ENCODE measurements at regions not wholly inside any gene's neighbourhood (a gene's known extent, or its start where the extent isn't known, plus 50 kb on each side); places are given as distances from the start of the nearest gene placed in this dataset.

DNA sequence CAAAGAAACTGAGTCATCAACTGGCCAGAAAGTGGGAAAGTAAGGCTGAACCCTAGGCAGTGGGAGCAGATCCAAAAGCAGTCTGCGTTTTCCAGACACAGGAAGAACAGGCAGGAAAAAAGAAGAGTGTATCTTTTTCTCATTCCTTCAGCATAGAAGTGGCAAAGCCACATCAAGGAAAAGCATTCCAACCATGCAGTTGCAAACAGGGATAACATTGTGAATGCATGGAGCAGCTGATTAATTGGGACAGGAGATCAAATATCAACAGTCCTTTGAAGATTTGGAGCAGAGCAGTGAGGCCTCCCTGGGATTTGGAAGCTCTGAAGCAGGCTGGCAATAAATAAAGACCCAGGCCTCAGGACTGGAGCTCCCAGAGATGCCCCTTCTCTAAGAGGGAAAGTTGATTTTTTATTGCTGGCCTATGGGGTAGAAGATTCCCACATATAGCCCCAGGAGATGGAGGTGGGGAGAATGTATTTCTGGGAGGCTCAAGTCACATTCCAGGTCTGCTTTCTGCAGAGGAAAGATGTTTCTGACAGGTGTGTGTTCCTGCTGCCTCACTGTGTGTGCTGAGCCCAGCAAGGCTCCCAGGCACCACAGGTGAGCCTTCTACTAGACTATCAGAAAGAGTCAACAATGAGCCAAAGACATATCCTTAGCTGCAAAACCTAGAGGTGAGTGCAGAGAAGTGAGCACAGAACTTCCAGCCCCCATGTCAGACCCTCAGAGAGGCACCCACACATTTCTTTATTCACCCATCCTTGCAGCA is 222.5 kb downstream of the RAB28 start:
- no peak for DNase-seq (ENCODE audit: extremely low read depth, low read depth)
- no peak overlapping the region for H3K4me3 ChIP-seq (replicated peaks; ENCODE audit: low read depth, low read length)
- TF ChIP-seq CTCF (IDR thresholded peaks at IDR 0.05; ENCODE audit: low read depth, low read length, missing control alignments): no peak

DNA sequence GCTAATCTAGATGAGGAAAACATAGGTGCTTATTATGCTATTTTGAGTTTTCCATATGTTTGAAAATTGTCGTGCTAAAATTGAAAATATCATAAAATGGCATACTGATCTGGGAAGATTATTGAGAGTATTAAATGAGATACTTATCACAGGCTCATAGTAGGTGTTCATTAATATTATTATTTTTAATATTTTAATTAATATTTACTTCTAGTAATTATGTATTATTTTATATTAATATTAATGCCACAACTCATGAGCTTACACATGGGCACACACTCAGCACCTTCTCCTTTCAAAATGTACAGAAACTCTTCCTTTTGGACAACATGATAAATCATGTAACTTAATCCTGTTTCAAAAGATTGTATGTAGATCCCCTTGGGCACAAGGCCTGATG is 223.6 kb downstream of the RAB28 start:
- no peak overlapping the region for H3K4me3 ChIP-seq (replicated peaks; ENCODE audit: low read depth, low read length)
- DNase-seq (ENCODE audit: extremely low read depth, low read depth): no peak
- no peak for TF ChIP-seq CTCF (IDR thresholded peaks at IDR 0.05; ENCODE audit: low read depth, low read length, missing control alignments)

- TF ChIP-seq CTCF (IDR thresholded peaks at IDR 0.05; ENCODE audit: low read depth, low read length, missing control alignments): no peak
- no peak overlapping the region for H3K4me3 ChIP-seq (replicated peaks; ENCODE audit: low read depth, low read length)
- no peak for DNase-seq (ENCODE audit: extremely low read depth, low read depth)
Measured at GRCh38 chr4:13250263-13250662, 233.9 kb downstream of the RAB28 start.

- no peak for DNase-seq (ENCODE audit: extremely low read depth, low read depth)
- peak; percentile 48 for TF ChIP-seq CTCF (IDR thresholded peaks at IDR 0.05; ENCODE audit: low read depth, low read length, missing control alignments)
- H3K4me3 ChIP-seq (replicated peaks; ENCODE audit: low read depth, low read length): no peak overlapping the region
Measured at GRCh38 chr4:13248621-13249298, 235.4 kb downstream of the RAB28 start.

GRCh38 chr4:13246107-13246506 is 238.0 kb downstream of the RAB28 start:
- H3K4me3 ChIP-seq (replicated peaks; ENCODE audit: low read depth, low read length): no peak overlapping the region
- TF ChIP-seq CTCF (IDR thresholded peaks at IDR 0.05; ENCODE audit: low read depth, low read length, missing control alignments): no peak
- DNase-seq (ENCODE audit: extremely low read depth, low read depth): no peak

- TF ChIP-seq CTCF (IDR thresholded peaks at IDR 0.05; ENCODE audit: low read depth, low read length, missing control alignments): no peak
- DNase-seq (ENCODE audit: extremely low read depth, low read depth): no peak
- no peak overlapping the region for H3K4me3 ChIP-seq (replicated peaks; ENCODE audit: low read depth, low read length)
Measured at GRCh38 chr4:13244444-13244843, 239.7 kb downstream of the RAB28 start.

Measured in HFF-Myc (cell line).